Neural progenitor cell (in vitro differentiated cells): ENCODE measurements at regions not wholly inside any gene's neighbourhood (a gene's known extent, or its start where the extent isn't known, plus 50 kb on each side); places are given as distances from the start of the nearest gene placed in this dataset.

ENCODE experiments used
- DNase-seq: peaks from one replicate; pipeline ENCODE4 v3.0.0-alpha.2; 2016; ENCODE audit warnings: low spot score
- H2AFZ ChIP-seq: fragments of 200-600 bp; sonication (generic); replicated peaks from 2 replicates; pipeline ENCODE4 v1.6.1; 2016; ENCODE audit warnings: antibody characterized with exemption
- H3F3A ChIP-seq: fragments of 200-600 bp; sonication (generic); 2 replicates; pipeline ENCODE4 v1.6.1; 2016; ENCODE audit warnings: antibody characterized with exemption, low read depth
- H3K27ac ChIP-seq: fragments of 200-600 bp; sonication (generic); 2 replicates; pipeline ENCODE4 v1.5.1; 2016; ENCODE audit warnings: mild to moderate bottlenecking
- H3K27me3 ChIP-seq: fragments of 200-600 bp; sonication (generic); 2 replicates; pipeline ENCODE4 v1.6.1; 2016; ENCODE audit warnings: mild to moderate bottlenecking, moderate library complexity
- H3K36me3 ChIP-seq: fragments of 200-600 bp; sonication (generic); 2 replicates; pipeline ENCODE4 v1.5.1; 2016
- H3K4me1 ChIP-seq: fragments of 200-600 bp; sonication (generic); 2 replicates; pipeline ENCODE4 v1.6.1; 2016; ENCODE audit warnings: mixed run types
- H3K4me2 ChIP-seq: fragments of 200-600 bp; sonication (generic); 2 replicates; pipeline ENCODE4 v1.6.1; 2016
- H3K4me3 ChIP-seq: fragments of 200-600 bp; sonication (generic); 2 replicates; pipeline ENCODE4 v1.5.1; 2016
- H3K79me2 ChIP-seq: fragments of 200-600 bp; sonication (generic); 2 replicates; pipeline ENCODE4 v1.6.1; 2016; ENCODE audit warnings: low read depth
- H3K9ac ChIP-seq: fragments of 200-600 bp; sonication (generic); 2 replicates; pipeline ENCODE4 v1.6.1; 2016
- H3K9me3 ChIP-seq: fragments of 200-600 bp; sonication (generic); 2 replicates; pipeline ENCODE4 v1.5.1; 2016; ENCODE audit warnings: low read depth
- H4K20me1 ChIP-seq: fragments of 200-600 bp; sonication (generic); 2 replicates; pipeline ENCODE4 v1.6.1; 2016; ENCODE audit warnings: low read depth
- H3K27ac Mint-ChIP-seq: 3 replicates; pipeline ENCODE4 v1.8.0; 2021; ENCODE audit warnings: mixed read lengths
- H3K27me3 Mint-ChIP-seq: 2 replicates; pipeline ENCODE4 v1.8.0; 2022; ENCODE audit warnings: low read depth, mild to moderate bottlenecking, inconsistent platforms, moderate library complexity, mixed read lengths; ENCODE audit not compliant: insufficient read depth
- H3K36me3 Mint-ChIP-seq: 3 replicates; pipeline ENCODE4 v1.8.0; 2021; ENCODE audit warnings: mixed read lengths
- H3K4me1 Mint-ChIP-seq: 3 replicates; pipeline ENCODE4 v1.8.0; 2021; ENCODE audit warnings: mixed read lengths
- H3K4me3 Mint-ChIP-seq: 3 replicates; pipeline ENCODE4 v1.8.0; 2021; ENCODE audit warnings: mild to moderate bottlenecking, moderate library complexity, mixed read lengths
- H3K9me3 Mint-ChIP-seq: 3 replicates; pipeline ENCODE4 v1.8.0; 2020; ENCODE audit warnings: mixed read lengths
- CTCF ChIP-seq: fragments of 200-600 bp; sonication (generic); IDR thresholded peaks from 2 replicates; pipeline ENCODE4 v1.5.1; 2017; ENCODE audit warnings: antibody characterized with exemption, mild to moderate bottlenecking
- EZH2 ChIP-seq: fragments of 200-600 bp; sonication (generic); IDR thresholded peaks from 2 replicates; pipeline ENCODE4 v1.6.1; 2017; ENCODE audit warnings: antibody characterized with exemption, mild to moderate bottlenecking, moderate library complexity
- EZH2phosphoT487 ChIP-seq: fragments of 200-600 bp; sonication (generic); IDR thresholded peaks from 2 replicates; pipeline ENCODE4 v1.6.1; 2017; ENCODE audit warnings: antibody characterized with exemption

- H3K9ac ChIP-seq: no peak overlapping the region
- no peaks in the 10 kb centered on the region for H3K27me3 ChIP-seq
- Mint-ChIP-seq H3K27me3 (no peaks in the 10 kb centered on the region), H3K4me3 (no peak overlapping the region), H3K36me3 (no peaks in the 10 kb centered on the region), H3K4me1 (no peaks in the 10 kb centered on the region), H3K27ac (no peak overlapping the region), H3K9me3 (no peaks in the 10 kb centered on the region)
- H3K4me3 ChIP-seq: no peak overlapping the region
- H3F3A ChIP-seq: no peaks in the 10 kb centered on the region
- H3K4me1 ChIP-seq: no peaks in the 10 kb centered on the region
- H3K79me2 ChIP-seq: no peaks in the 10 kb centered on the region
- DNase-seq: no peak
- H3K9me3 ChIP-seq: no peaks in the 10 kb centered on the region
- no peak for TF ChIP-seq EZH2
- no peak for TF ChIP-seq EZH2phosphoT487
- TF ChIP-seq CTCF: no peak
- no peaks in the 10 kb centered on the region for H3K36me3 ChIP-seq
- no peaks in the 10 kb centered on the region for H4K20me1 ChIP-seq
- H2AFZ ChIP-seq: no peak overlapping the region
- H3K4me2 ChIP-seq: no peak overlapping the region
- no peak overlapping the region for H3K27ac ChIP-seq
These were observed 607.9 kb downstream of the KCTD16 start for GRCh38 chr5:144778561-144778960.

DNA sequence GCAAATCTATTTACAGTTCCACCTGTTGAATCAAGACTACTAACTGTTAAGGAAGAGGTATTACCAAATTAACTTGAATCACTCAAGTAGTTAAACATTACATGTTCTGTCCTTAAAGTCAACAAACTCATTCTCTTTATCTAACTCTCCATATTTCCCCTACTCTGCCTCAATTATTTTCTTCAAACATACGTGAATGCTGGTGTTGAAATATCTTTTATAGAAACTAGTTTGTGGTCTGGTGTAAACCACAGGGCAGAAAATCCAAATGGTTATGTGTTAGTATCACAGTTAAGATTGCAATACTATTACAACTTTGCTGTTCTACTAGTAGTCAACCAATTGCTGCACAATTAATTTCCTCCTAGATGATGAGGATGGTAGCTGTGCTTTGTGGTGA, 603.5 kb downstream of the KCTD16 start:
- Histone ChIP-seq H3K27me3 (no peaks in the 10 kb centered on the region), H3K36me3 (no peaks in the 10 kb centered on the region), H3K9ac (no peak overlapping the region), H3K4me2 (no peak overlapping the region), H4K20me1 (no peaks in the 10 kb centered on the region), H3F3A (no peaks in the 10 kb centered on the region), H3K4me3 (no peak overlapping the region), H3K79me2 (no peaks in the 10 kb centered on the region), H2AFZ (no peak overlapping the region), H3K9me3 (no peaks in the 10 kb centered on the region), H3K27ac (no peak overlapping the region), H3K4me1 (no peaks in the 10 kb centered on the region)
- Mint-ChIP-seq H3K4me3 (no peak overlapping the region), H3K27me3 (no peaks in the 10 kb centered on the region), H3K4me1 (no peaks in the 10 kb centered on the region), H3K36me3 (no peaks in the 10 kb centered on the region), H3K9me3 (no peaks in the 10 kb centered on the region), H3K27ac (no peak overlapping the region)
- DNase-seq: no peak
- TF ChIP-seq EZH2 (no peak), EZH2phosphoT487 (no peak), CTCF (no peak)

GRCh38 chr5:144773628-144774027, 603.0 kb downstream of the KCTD16 start:
- H3K27me3 ChIP-seq: no peaks in the 10 kb centered on the region
- Mint-ChIP-seq H3K4me1 (no peaks in the 10 kb centered on the region), H3K27me3 (no peaks in the 10 kb centered on the region)

More at GRCh38 chr5:144773628-144774027, 603.0 kb downstream of the KCTD16 start:
- H3K4me1 ChIP-seq: no peaks in the 10 kb centered on the region
- H3K36me3 ChIP-seq: no peaks in the 10 kb centered on the region
- H3K9me3 Mint-ChIP-seq: no peaks in the 10 kb centered on the region
- no peaks in the 10 kb centered on the region for H3K79me2 ChIP-seq
- H3K27ac ChIP-seq: no peak overlapping the region
- no peaks in the 10 kb centered on the region for H3K9me3 ChIP-seq
- no peak overlapping the region for H3K4me3 Mint-ChIP-seq
- no peaks in the 10 kb centered on the region for H3F3A ChIP-seq
- H3K4me2 ChIP-seq: no peak overlapping the region
- TF ChIP-seq EZH2 (no peak), EZH2phosphoT487 (no peak), CTCF (no peak)
- H3K9ac ChIP-seq: no peak overlapping the region
- H3K27ac Mint-ChIP-seq: no peak overlapping the region
- DNase-seq: no peak
- H3K36me3 Mint-ChIP-seq: no peaks in the 10 kb centered on the region
- H2AFZ ChIP-seq: no peak overlapping the region
- no peak overlapping the region for H3K4me3 ChIP-seq
- H4K20me1 ChIP-seq: no peaks in the 10 kb centered on the region
